ENCODE measurements at regions not wholly inside any gene's neighbourhood (a gene's known extent, or its start where the extent isn't known, plus 50 kb on each side); places are given as distances from the start of the nearest gene placed in this dataset.

- peaks cover 5% of the 10 kb centered on the region for H3K4me1 Mint-ChIP-seq (ENCODE audit: low read depth)
- H3K27ac Mint-ChIP-seq, result no peak overlapping the region
- H3K27me3 Mint-ChIP-seq, result peaks cover 15% of the 10 kb centered on the region
- no peak for DNase-seq
- no peaks in the 10 kb centered on the region for H3K9me3 Mint-ChIP-seq
- H3K36me3 Mint-ChIP-seq (ENCODE audit: low read depth), result no peaks in the 10 kb centered on the region
- no peak overlapping the region for H3K4me3 Mint-ChIP-seq
Measured at GRCh38 chr12:75581515-75581914, 70.1 kb upstream of the KRR1 start.

GRCh38 chr12:75579552-75579951 is 68.1 kb upstream of the KRR1 start:
- DNase-seq, result no peak
- peaks cover 5% of the 10 kb centered on the region for H3K4me1 Mint-ChIP-seq (ENCODE audit: low read depth)
- no peak overlapping the region for H3K4me3 Mint-ChIP-seq
- H3K27me3 Mint-ChIP-seq, result peaks cover 12% of the 10 kb centered on the region
- no peak overlapping the region for H3K27ac Mint-ChIP-seq
- no peaks in the 10 kb centered on the region for H3K36me3 Mint-ChIP-seq (ENCODE audit: low read depth)
- H3K9me3 Mint-ChIP-seq, result no peaks in the 10 kb centered on the region

- no peak for DNase-seq
- Mint-ChIP-seq H3K36me3 (ENCODE audit: low read depth) (no peaks in the 10 kb centered on the region), H3K27me3 (peaks cover 9% of the 10 kb centered on the region), H3K27ac (no peak overlapping the region), H3K4me1 (ENCODE audit: low read depth) (peaks cover 5% of the 10 kb centered on the region), H3K9me3 (no peaks in the 10 kb centered on the region), H3K4me3 (no peak overlapping the region)
Measured at GRCh38 chr12:75578546-75578945, 67.1 kb upstream of the KRR1 start.

- Mint-ChIP-seq H3K27ac (no peak overlapping the region), H3K9me3 (no peaks in the 10 kb centered on the region), H3K4me3 (no peak overlapping the region), H3K4me1 (ENCODE audit: low read depth) (peaks cover 5% of the 10 kb centered on the region), H3K36me3 (ENCODE audit: low read depth) (no peaks in the 10 kb centered on the region), H3K27me3 (peaks cover 4% of the 10 kb centered on the region)
- no peak for DNase-seq
Measured at GRCh38 chr12:75577812-75578211, 66.4 kb upstream of the KRR1 start.

- H3K4me1 Mint-ChIP-seq (ENCODE audit: low read depth), result no peaks in the 10 kb centered on the region
- no peak overlapping the region for H3K27ac Mint-ChIP-seq
- no peak overlapping the region for H3K4me3 Mint-ChIP-seq
- peaks cover 4% of the 10 kb centered on the region for H3K27me3 Mint-ChIP-seq
- no peaks in the 10 kb centered on the region for H3K36me3 Mint-ChIP-seq (ENCODE audit: low read depth)
- no peak for DNase-seq
- no peaks in the 10 kb centered on the region for H3K9me3 Mint-ChIP-seq
Measured at GRCh38 chr12:75571656-75572205, 60.3 kb upstream of the KRR1 start.

GRCh38 chr12:75571204-75571603 is 59.8 kb upstream of the KRR1 start:
- no peak for DNase-seq
- Mint-ChIP-seq H3K27ac (no peak overlapping the region), H3K4me1 (ENCODE audit: low read depth) (no peaks in the 10 kb centered on the region), H3K9me3 (no peaks in the 10 kb centered on the region), H3K36me3 (ENCODE audit: low read depth) (no peaks in the 10 kb centered on the region), H3K4me3 (no peak overlapping the region), H3K27me3 (peaks cover 7% of the 10 kb centered on the region)

GRCh38 chr12:75568801-75569200 is 57.4 kb upstream of the KRR1 start:
- no peak for DNase-seq
- Mint-ChIP-seq H3K27ac (no peak overlapping the region), H3K4me1 (ENCODE audit: low read depth) (no peaks in the 10 kb centered on the region), H3K27me3 (peaks cover 19% of the 10 kb centered on the region), H3K4me3 (no peak overlapping the region), H3K9me3 (no peaks in the 10 kb centered on the region), H3K36me3 (ENCODE audit: low read depth) (no peaks in the 10 kb centered on the region)

- H3K27ac Mint-ChIP-seq, result no peak overlapping the region
- H3K36me3 Mint-ChIP-seq (ENCODE audit: low read depth), result no peaks in the 10 kb centered on the region
Measured at GRCh38 chr12:75568393-75568792, 57.0 kb upstream of the KRR1 start.

GRCh38 chr12:75565795-75566194 is 54.4 kb upstream of the KRR1 start:
- DNase-seq, result no peak
- Mint-ChIP-seq H3K4me3 (no peak overlapping the region), H3K4me1 (ENCODE audit: low read depth) (no peaks in the 10 kb centered on the region), H3K36me3 (ENCODE audit: low read depth) (no peaks in the 10 kb centered on the region), H3K9me3 (no peaks in the 10 kb centered on the region), H3K27me3 (peaks cover 39% of the 10 kb centered on the region), H3K27ac (no peak overlapping the region)

More at GRCh38 chr12:75568393-75568792, 57.0 kb upstream of the KRR1 start:
- Mint-ChIP-seq H3K4me3 (no peak overlapping the region), H3K4me1 (ENCODE audit: low read depth) (no peaks in the 10 kb centered on the region), H3K27me3 (peaks cover 19% of the 10 kb centered on the region), H3K9me3 (no peaks in the 10 kb centered on the region)
- DNase-seq, result no peak

- no peaks in the 10 kb centered on the region for H3K36me3 Mint-ChIP-seq (ENCODE audit: low read depth)
- no peaks in the 10 kb centered on the region for H3K4me1 Mint-ChIP-seq (ENCODE audit: low read depth)
Measured at GRCh38 chr12:75564852-75565251, 53.4 kb upstream of the KRR1 start.

GRCh38 chr12:75564398-75564797 is 53.0 kb upstream of the KRR1 start:
- H3K36me3 Mint-ChIP-seq (ENCODE audit: low read depth), result no peaks in the 10 kb centered on the region
- H3K27ac Mint-ChIP-seq, result no peak overlapping the region
- H3K9me3 Mint-ChIP-seq, result no peaks in the 10 kb centered on the region
- H3K27me3 Mint-ChIP-seq, result peaks cover 50% of the 10 kb centered on the region
- no peak for DNase-seq
- H3K4me3 Mint-ChIP-seq, result no peak overlapping the region
- H3K4me1 Mint-ChIP-seq (ENCODE audit: low read depth), result peaks cover 1% of the 10 kb centered on the region

More at GRCh38 chr12:75564852-75565251, 53.4 kb upstream of the KRR1 start:
- Mint-ChIP-seq H3K27ac (no peak overlapping the region), H3K9me3 (no peaks in the 10 kb centered on the region), H3K27me3 (peaks cover 49% of the 10 kb centered on the region), H3K4me3 (no peak overlapping the region)
- no peak for DNase-seq

GRCh38 chr12:75563351-75563750 is 51.9 kb upstream of the KRR1 start:
- Mint-ChIP-seq H3K4me1 (ENCODE audit: low read depth) (peaks cover 3% of the 10 kb centered on the region), H3K27ac (no peak overlapping the region), H3K36me3 (ENCODE audit: low read depth) (no peaks in the 10 kb centered on the region), H3K9me3 (no peaks in the 10 kb centered on the region), H3K27me3 (peaks cover 56% of the 10 kb centered on the region), H3K4me3 (no peak overlapping the region)
- DNase-seq, result no peak

GRCh38 chr12:75561921-75562320 is 50.5 kb upstream of the KRR1 start:
- no peak overlapping the region for H3K27ac Mint-ChIP-seq
- no peaks in the 10 kb centered on the region for H3K9me3 Mint-ChIP-seq
- no peak for DNase-seq
- H3K4me3 Mint-ChIP-seq, result no peak overlapping the region
- peaks cover 3% of the 10 kb centered on the region for H3K4me1 Mint-ChIP-seq (ENCODE audit: low read depth)
- peaks cover 61% of the 10 kb centered on the region for H3K27me3 Mint-ChIP-seq
- no peaks in the 10 kb centered on the region for H3K36me3 Mint-ChIP-seq (ENCODE audit: low read depth)

Data from activated T-cell treated with anti-CD3 and anti-CD28 coated beads, Interleukin-2, amount 50 U/mL, for 24 hours (primary cell).